Erythroblast (primary cell): ENCODE measurements at regions not wholly inside any gene's neighbourhood (a gene's known extent, or its start where the extent isn't known, plus 50 kb on each side); places are given as distances from the start of the nearest gene placed in this dataset.

Experiments
- GATA1 ChIP-seq: IDR thresholded peaks from 2 replicates; pipeline ENCODE4 v1.6.1; 2011; ENCODE audit warnings: low read depth, mild to moderate bottlenecking, control low read depth, low read length, moderate library complexity
- POLR2A ChIP-seq: IDR thresholded peaks from 2 replicates; pipeline ENCODE4 v1.6.1; 2011; ENCODE audit warnings: mild to moderate bottlenecking, low read length

- TF ChIP-seq POLR2A, result no peak
- TF ChIP-seq GATA1, result no peak
Measured at GRCh38 chr12:81843599-81843998, 84.4 kb upstream of the PPFIA2 start.
